SK-N-SH (cell line): ENCODE measurements at regions not wholly inside any gene's neighbourhood (a gene's known extent, or its start where the extent isn't known, plus 50 kb on each side); places are given as distances from the start of the nearest gene placed in this dataset.

ENCODE experiments used
- CTCF ChIA-PET: fragments of 300-600, 350-600 bp; formaldehyde crosslinking; extraction: SDS; loops from one replicate; lab custom pipeline; 2021; lab: Yijun Ruan, JAX
- POLR2A ChIA-PET: fragments of 350-600 bp; sonication (Branson Sonifier 250); formaldehyde crosslinking; extraction: SDS; loops from one replicate; lab custom pipeline; 2020; ENCODE audit warnings: antibody characterized with exemption, inconsistent platforms; lab: Yijun Ruan, JAX
- DNase-seq: peaks from one replicate; pipeline ENCODE4 v3.0.0; 2012
- H2AFZ ChIP-seq: fragments of 200-600 bp; sonication (generic); 2 replicates; pipeline ENCODE4 v1.8.1; 2016; ENCODE audit warnings: antibody characterized with exemption, mild to moderate bottlenecking, low read depth
- H3F3A ChIP-seq: fragments of 200-600 bp; sonication (generic); replicated peaks from 2 replicates; pipeline ENCODE3; 2016; ENCODE audit warnings: antibody characterized with exemption, mild to moderate bottlenecking; ENCODE audit not compliant: insufficient read depth
- H3K27ac ChIP-seq, 2 experiments: fragments of 200-500 bp in 1 of 2; fragments of 200-600 bp in 1 of 2; sonication (Bioruptor generic) in 1 of 2; sonication (generic), shearing (Covaris generic) in 1 of 2; 2 replicates each; pipeline versions ENCODE4 v1.5.1 to v1.6.1; 2014 to 2016; ENCODE audit warnings: low read depth in 2 of 2, inconsistent platforms in 1 of 2, low read length in 1 of 2, mild to moderate bottlenecking in 1 of 2, mixed read lengths in 1 of 2
- H3K27me3 ChIP-seq: fragments of 200-600 bp; sonication (generic), shearing (Covaris generic); 2 replicates; pipeline ENCODE4 v1.6.1; 2016; ENCODE audit warnings: mixed run types; ENCODE audit not compliant: insufficient read depth
- H3K36me3 ChIP-seq, 2 experiments: fragments of 200-500 bp in 1 of 2; fragments of 200-600 bp in 1 of 2; sonication (Bioruptor generic) in 1 of 2; sonication (generic) in 1 of 2; replicated peaks in 1 of 2; 2 replicates each; pipeline versions ENCODE3 to v1.5.1; 2014 to 2016; ENCODE audit warnings: low read length in 1 of 2, mild to moderate bottlenecking in 1 of 2; ENCODE audit not compliant: insufficient read depth in 2 of 2, control insufficient read depth in 1 of 2
- H3K4me1 ChIP-seq, 2 experiments: fragments of 200-500 bp in 1 of 2; fragments of 200-600 bp in 1 of 2; sonication (Bioruptor generic) in 1 of 2; sonication (generic), shearing (Covaris generic) in 1 of 2; 2 replicates each; pipeline versions ENCODE4 v1.5.1 to v1.6.1; 2014 to 2016; ENCODE audit warnings: low read depth in 1 of 2, low read length in 1 of 2, mixed run types in 1 of 2; ENCODE audit not compliant: insufficient read depth in 2 of 2, control insufficient read depth in 1 of 2
- H3K4me2 ChIP-seq: fragments of 200-600 bp; sonication (generic), shearing (Covaris generic); 2 replicates; pipeline ENCODE4 v1.6.1; 2017; ENCODE audit warnings: mixed run types
- H3K4me3 ChIP-seq, 2 experiments: fragments of 200-500 bp in 1 of 2; fragments of 200-600 bp in 1 of 2; sonication (Bioruptor generic) in 1 of 2; sonication (generic), shearing (Covaris generic) in 1 of 2; 2 replicates each; pipeline versions ENCODE4 v1.5.1 to v1.8.1; 2014 to 2016; ENCODE audit warnings: low read depth in 2 of 2, inconsistent platforms in 1 of 2, low read length in 1 of 2, mild to moderate bottlenecking in 1 of 2, mixed read lengths in 1 of 2, moderate library complexity in 1 of 2
- H3K79me2 ChIP-seq: fragments of 200-600 bp; sonication (generic); 2 replicates; pipeline ENCODE4 v1.8.1; 2017; ENCODE audit warnings: mild to moderate bottlenecking; ENCODE audit not compliant: insufficient read depth
- H3K9ac ChIP-seq: fragments of 200-600 bp; sonication (generic); 2 replicates; pipeline ENCODE4 v1.6.1; 2017; ENCODE audit warnings: mixed run types
- H3K9me2 ChIP-seq: fragments of 200-600 bp; sonication (generic); 2 replicates; pipeline ENCODE4 v1.6.1; 2017; ENCODE audit warnings: mixed run types
- H3K9me3 ChIP-seq: fragments of 200-600 bp; sonication (generic); 2 replicates; pipeline ENCODE4 v1.6.1; 2017; ENCODE audit warnings: mixed run types, mild to moderate bottlenecking, moderate library complexity
- H4K20me1 ChIP-seq: fragments of 200-600 bp; sonication (generic); 2 replicates; pipeline ENCODE4 v1.6.1; 2017; ENCODE audit warnings: mild to moderate bottlenecking, mixed run types; ENCODE audit not compliant: insufficient read depth
- CHD2 ChIP-seq: fragments of 150-350 bp; IDR thresholded peaks from 2 replicates; pipeline ENCODE4 v1.6.1; 2018; ENCODE audit warnings: low read length; ENCODE audit not compliant: partially characterized antibody
- CTCF ChIP-seq: fragments of 200-600 bp; sonication (generic); IDR thresholded peaks from 2 replicates; pipeline ENCODE4 v1.6.1; 2017; ENCODE audit warnings: antibody characterized with exemption, mild to moderate bottlenecking, moderate library complexity
- ELF1 ChIP-seq: IDR thresholded peaks from 2 replicates; pipeline ENCODE4 v1.4.0; 2012
- EP300 ChIP-seq, 2 experiments: IDR thresholded peaks; 2 replicates each; pipeline versions ENCODE4 v1.4.0 to v1.6.1; 2012; ENCODE audit warnings: borderline replicate concordance in 1 of 2, low read depth in 1 of 2, low read length in 1 of 2
- FOXJ3 ChIP-seq: sonication (generic); formaldehyde crosslinking; IDR thresholded peaks from 2 replicates; pipeline ENCODE4 v1.5.1; 2020; ENCODE audit warnings: mild to moderate bottlenecking, missing genetic modification reagents
- GABPA ChIP-seq: IDR thresholded peaks from 2 replicates; pipeline ENCODE4 v1.4.0; 2012; ENCODE audit warnings: low read depth, mild to moderate bottlenecking
- GATA2 ChIP-seq: sonication (generic); formaldehyde crosslinking; IDR thresholded peaks from 2 replicates; pipeline ENCODE4 v1.5.0; 2020; ENCODE audit warnings: mild to moderate bottlenecking, missing genetic modification reagents
- JUND ChIP-seq: IDR thresholded peaks from 2 replicates; pipeline ENCODE4 v1.4.0; 2012
- MEF2A ChIP-seq: IDR thresholded peaks from 2 replicates; pipeline ENCODE4 v1.4.0; 2012; ENCODE audit warnings: low read depth, borderline replicate concordance
- RAD21 ChIP-seq: IDR thresholded peaks from 2 replicates; pipeline ENCODE4 v1.6.1; 2012; ENCODE audit warnings: mild to moderate bottlenecking, low read length
- RCOR1 ChIP-seq: fragments of 150-350 bp; IDR thresholded peaks from 2 replicates; pipeline ENCODE4 v1.6.1; 2017; ENCODE audit warnings: antibody characterized with exemption, low read length
- RXRA ChIP-seq: IDR thresholded peaks from 2 replicates; pipeline ENCODE4 v1.4.0; 2012; ENCODE audit warnings: low read depth, mild to moderate bottlenecking, borderline replicate concordance
- SIN3A ChIP-seq: IDR thresholded peaks from 2 replicates; pipeline ENCODE4 v1.6.1; 2012; ENCODE audit warnings: low read depth, mild to moderate bottlenecking, low read length, moderate library complexity, borderline replicate concordance
- SMC3 ChIP-seq: IDR thresholded peaks from 2 replicates; pipeline ENCODE4 v1.6.1; 2012; ENCODE audit warnings: low read depth, low read length, improper control_type of control experiment
- USF1 ChIP-seq: IDR thresholded peaks from 2 replicates; pipeline ENCODE4 v1.4.0; 2012; ENCODE audit warnings: low read depth, borderline replicate concordance
- YY1 ChIP-seq: IDR thresholded peaks from 2 replicates; pipeline ENCODE4 v1.4.0; 2012; ENCODE audit warnings: low read depth, mild to moderate bottlenecking
- WGBS: methylation state at CpG from one replicate; pipeline ENCODE4 v1.1.6; 2017; ENCODE audit warnings: low lambda C conversion rate; 5-methylcytosine and 5-hydroxymethylcytosine counted together
- TF ChIP-seq, protein P1 (sequence below): IDR thresholded peaks from 2 replicates; pipeline ENCODE4 v1.6.1; 2012; ENCODE audit warnings: mild to moderate bottlenecking, low read depth, low read length, moderate library complexity

GRCh38 chr2:30310371-30310770 lies 79.0 kb downstream of the LBH start:
- POLR2A ChIA-PET = no interaction called here
- H3K4me1 ChIP-seq = peaks cover 0 to 6% of the 10 kb centered on the region in 2 experiments; a peak in 1 of 4 replicates
- no peaks in the 10 kb centered on the region for H3F3A ChIP-seq
- DNase-seq = no peak
- H3K9me3 ChIP-seq = no peaks in the 10 kb centered on the region
- no peak overlapping the region for H3K9ac ChIP-seq
- TF ChIP-seq EP300 (IDR thresholded peaks at IDR 0.05; ENCODE audit: borderline replicate concordance in 1 of 2, low read depth in 1 of 2, low read length in 1 of 2) = no peak
- no peak for TF ChIP-seq ELF1
- no peak for TF ChIP-seq RCOR1
- TF ChIP-seq MEF2A = no peak
- TF ChIP-seq RXRA = no peak
- no peak for TF ChIP-seq SIN3A
- no peak for TF ChIP-seq FOXJ3 (CRISPR knock-in tag)
- TF ChIP-seq CHD2 = no peak
- TF ChIP-seq YY1 = no peak
- TF ChIP-seq GATA2 (CRISPR knock-in tag) = no peak
- TF ChIP-seq RAD21 = no peak
- TF ChIP-seq GABPA = no peak
- no peak for TF ChIP-seq USF1
- TF ChIP-seq, protein P1, sequence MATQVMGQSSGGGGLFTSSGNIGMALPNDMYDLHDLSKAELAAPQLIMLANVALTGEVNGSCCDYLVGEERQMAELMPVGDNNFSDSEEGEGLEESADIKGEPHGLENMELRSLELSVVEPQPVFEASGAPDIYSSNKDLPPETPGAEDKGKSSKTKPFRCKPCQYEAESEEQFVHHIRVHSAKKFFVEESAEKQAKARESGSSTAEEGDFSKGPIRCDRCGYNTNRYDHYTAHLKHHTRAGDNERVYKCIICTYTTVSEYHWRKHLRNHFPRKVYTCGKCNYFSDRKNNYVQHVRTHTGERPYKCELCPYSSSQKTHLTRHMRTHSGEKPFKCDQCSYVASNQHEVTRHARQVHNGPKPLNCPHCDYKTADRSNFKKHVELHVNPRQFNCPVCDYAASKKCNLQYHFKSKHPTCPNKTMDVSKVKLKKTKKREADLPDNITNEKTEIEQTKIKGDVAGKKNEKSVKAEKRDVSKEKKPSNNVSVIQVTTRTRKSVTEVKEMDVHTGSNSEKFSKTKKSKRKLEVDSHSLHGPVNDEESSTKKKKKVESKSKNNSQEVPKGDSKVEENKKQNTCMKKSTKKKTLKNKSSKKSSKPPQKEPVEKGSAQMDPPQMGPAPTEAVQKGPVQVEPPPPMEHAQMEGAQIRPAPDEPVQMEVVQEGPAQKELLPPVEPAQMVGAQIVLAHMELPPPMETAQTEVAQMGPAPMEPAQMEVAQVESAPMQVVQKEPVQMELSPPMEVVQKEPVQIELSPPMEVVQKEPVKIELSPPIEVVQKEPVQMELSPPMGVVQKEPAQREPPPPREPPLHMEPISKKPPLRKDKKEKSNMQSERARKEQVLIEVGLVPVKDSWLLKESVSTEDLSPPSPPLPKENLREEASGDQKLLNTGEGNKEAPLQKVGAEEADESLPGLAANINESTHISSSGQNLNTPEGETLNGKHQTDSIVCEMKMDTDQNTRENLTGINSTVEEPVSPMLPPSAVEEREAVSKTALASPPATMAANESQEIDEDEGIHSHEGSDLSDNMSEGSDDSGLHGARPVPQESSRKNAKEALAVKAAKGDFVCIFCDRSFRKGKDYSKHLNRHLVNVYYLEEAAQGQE = no peak
- no peak for TF ChIP-seq JUND
- no peak for TF ChIP-seq SMC3
- no peak for TF ChIP-seq CTCF
- TF ChIP-seq, all 33 proteins: peak for 0
- H3K27ac ChIP-seq = no peak overlapping the region
- H3K9me2 ChIP-seq = no peaks in the 10 kb centered on the region
- WGBS = 73% methylated on average over 5 of the region's 5 CpGs
- H3K36me3 ChIP-seq = no peaks in the 10 kb centered on the region
- CTCF ChIA-PET = interaction anchor here (1.4 kb wide), 1 partner anchor 13 kb away, joined by 3 read pairs; no protein-coding TSS in a partner anchor
- H3K4me3 ChIP-seq = no peak overlapping the region
- H2AFZ ChIP-seq = no peak overlapping the region
- no peaks in the 10 kb centered on the region for H4K20me1 ChIP-seq
- H3K79me2 ChIP-seq = no peaks in the 10 kb centered on the region
- H3K27me3 ChIP-seq = no peaks in the 10 kb centered on the region
- no peak overlapping the region for H3K4me2 ChIP-seq
